HEK293 (cell line): ENCODE measurements at regions not wholly inside any gene's neighbourhood (a gene's known extent, or its start where the extent isn't known, plus 50 kb on each side); places are given as distances from the start of the nearest gene placed in this dataset.
"Not testable (repeated sequence)": the region's sequence is repeated elsewhere in the genome, so short reads cannot be mapped to it uniquely, and the experiment has no call there.

Source experiments
- CTCF ChIP-seq: fragments of 450-650 bp; formaldehyde crosslinking; IDR thresholded peaks from 2 replicates; pipeline ENCODE4 v1.5.1; 2016; ENCODE audit warnings: missing biosample characterization, missing genetic modification characterization
- REST ChIP-seq: fragments of 450-650 bp; formaldehyde crosslinking; IDR thresholded peaks from 2 replicates; pipeline ENCODE4 v1.5.1; 2016; ENCODE audit warnings: missing biosample characterization, missing genetic modification characterization

- not testable (repeated sequence) for TF ChIP-seq CTCF (tag by site-specific recombination); REST
Observed at GRCh38 chr4:190121076-190121671, 52.4 kb upstream of the DUX4 start.
